GM12865 (cell line): ENCODE measurements at regions not wholly inside any gene's neighbourhood (a gene's known extent, or its start where the extent isn't known, plus 50 kb on each side); places are given as distances from the start of the nearest gene placed in this dataset.

Experiments
- DNase-seq: peaks from one replicate; pipeline ENCODE4 v3.0.0; 2010; ENCODE audit warnings: low read depth
- H3K4me3 ChIP-seq: 2 replicates; pipeline ENCODE4 v1.5.1; 2011; ENCODE audit warnings: mild to moderate bottlenecking, low read depth, low read length, control low read depth
- CTCF ChIP-seq: IDR thresholded peaks from 2 replicates; pipeline ENCODE4 v1.5.1; 2011; ENCODE audit warnings: low read length, control low read depth, low read depth, inconsistent platforms; ENCODE audit not compliant: insufficient read depth; ENCODE audit errors: missing control alignments

- H3K4me3 ChIP-seq: no peak overlapping the region
- DNase-seq: no peak
- no peak for TF ChIP-seq CTCF
These were observed 129.0 kb downstream of the MIAT start for GRCh38 chr22:26786398-26786797.

GRCh38 chr22:26789951-26790350, 132.6 kb downstream of the MIAT start:
- no peak for TF ChIP-seq CTCF
- H3K4me3 ChIP-seq: no peak overlapping the region
- no peak for DNase-seq

- TF ChIP-seq CTCF: no peak
- no peak for DNase-seq
- no peak overlapping the region for H3K4me3 ChIP-seq
These were observed 135.1 kb downstream of the MIAT start for GRCh38 chr22:26792522-26792921.

- TF ChIP-seq CTCF: no peak
- no peak overlapping the region for H3K4me3 ChIP-seq
- DNase-seq: no peak
These were observed 139.4 kb downstream of the MIAT start for GRCh38 chr22:26796785-26797184.

- no peak for TF ChIP-seq CTCF
- peak; percentile 20 for DNase-seq
- H3K4me3 ChIP-seq: no peak overlapping the region
These were observed 140.5 kb downstream of the MIAT start for GRCh38 chr22:26797910-26798309.

- H3K4me3 ChIP-seq: no peak overlapping the region
- DNase-seq: no peak
- TF ChIP-seq CTCF: no peak
These were observed 141.2 kb downstream of the MIAT start for GRCh38 chr22:26798462-26799065.

- no peak overlapping the region for H3K4me3 ChIP-seq
- DNase-seq: no peak
- no peak for TF ChIP-seq CTCF
These were observed 143.5 kb downstream of the MIAT start for GRCh38 chr22:26800858-26801257.
